ENCODE measurements at regions not wholly inside any gene's neighbourhood (a gene's known extent, or its start where the extent isn't known, plus 50 kb on each side); places are given as distances from the start of the nearest gene placed in this dataset.
"Not testable (repeated sequence)": the region's sequence is repeated elsewhere in the genome, so short reads cannot be mapped to it uniquely, and the experiment has no call there.

DNA sequence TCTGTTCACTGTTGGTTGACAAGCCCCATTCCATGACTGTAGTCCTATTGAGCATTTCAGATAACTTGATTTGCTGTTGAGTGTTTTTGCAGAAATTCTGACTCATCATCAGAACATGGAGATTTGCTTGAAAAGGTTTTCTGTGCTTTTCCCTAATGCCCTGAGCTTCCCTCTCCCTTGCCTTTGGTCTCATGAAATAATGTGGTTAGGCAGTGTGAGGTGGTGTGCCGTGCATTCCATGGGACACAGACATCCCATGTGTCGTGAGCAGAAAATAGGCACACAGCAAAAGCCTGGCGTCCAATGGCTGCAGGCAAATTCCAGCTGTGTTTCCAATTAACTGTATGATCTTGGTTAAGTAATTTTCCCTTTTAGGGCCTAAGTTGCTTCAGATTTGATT, 197.4 kb downstream of the DLEU7 start:
- DNase-seq (ENCODE audit: low spot score), result no peak

DNA sequence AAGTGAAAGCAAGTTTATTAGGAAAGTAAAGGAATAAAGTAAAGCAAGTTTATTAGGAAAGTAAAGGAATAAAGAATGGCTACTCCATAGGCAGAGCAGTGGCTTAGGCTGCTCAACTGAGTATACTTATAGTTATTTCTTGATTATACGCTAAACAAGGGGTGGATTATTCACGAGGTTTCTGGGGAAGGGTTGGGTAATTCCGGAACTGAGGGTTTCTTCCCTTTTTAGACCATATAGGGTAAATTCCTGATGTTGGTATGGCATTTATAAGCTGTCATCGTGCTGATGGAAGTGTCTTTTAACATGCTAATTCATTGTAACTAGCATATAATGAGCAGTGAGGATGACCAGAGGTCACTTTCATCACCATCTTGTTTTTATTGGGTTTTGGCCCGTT, 194.3 kb downstream of the DLEU7 start:
- no peak for DNase-seq (ENCODE audit: low spot score)

DNA sequence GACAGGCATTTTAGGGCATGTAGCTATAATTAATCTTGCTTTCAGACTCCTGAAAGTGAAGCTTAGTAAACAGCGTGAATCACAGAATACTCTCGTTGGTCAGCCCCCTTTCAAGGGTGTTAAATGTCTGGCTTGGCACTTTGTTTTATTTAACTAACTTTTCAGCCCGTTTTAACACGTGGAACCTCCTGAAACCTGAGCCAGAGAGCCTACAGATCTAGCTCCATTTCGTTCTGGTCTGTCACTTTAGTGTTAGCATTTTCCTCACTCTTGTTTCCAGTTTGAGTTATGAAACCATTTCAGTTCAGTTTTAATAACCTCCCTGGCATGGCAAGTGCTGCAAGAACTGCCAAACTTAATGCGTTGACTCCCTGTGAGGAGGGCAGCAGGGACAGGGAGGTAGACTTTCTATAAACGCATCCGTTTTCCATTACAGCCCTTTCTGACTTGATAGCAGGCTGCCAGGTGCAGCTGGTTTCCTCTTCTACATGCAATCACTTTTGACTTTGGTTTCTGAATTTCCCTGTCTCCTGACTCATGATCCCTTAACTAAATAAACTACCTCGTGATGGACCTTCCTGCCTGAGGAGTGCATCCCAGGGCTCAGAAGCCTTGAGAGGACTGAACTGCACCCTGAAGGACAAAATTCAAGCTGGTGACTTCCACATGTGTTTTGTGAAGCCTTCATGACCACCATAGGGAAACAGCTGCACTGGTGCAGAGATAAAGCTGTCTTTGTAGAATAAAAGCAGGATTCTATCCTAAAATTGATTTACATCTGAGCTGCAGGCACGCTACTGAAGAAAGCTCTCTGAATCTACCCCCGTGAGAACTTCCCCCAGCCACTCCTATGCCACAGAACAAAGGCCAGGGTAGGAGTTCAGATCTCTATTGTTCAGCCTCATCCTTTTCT, 192.6 kb downstream of the DLEU7 start:
- DNase-seq (ENCODE audit: low spot score), result peak; percentile 2

DNA sequence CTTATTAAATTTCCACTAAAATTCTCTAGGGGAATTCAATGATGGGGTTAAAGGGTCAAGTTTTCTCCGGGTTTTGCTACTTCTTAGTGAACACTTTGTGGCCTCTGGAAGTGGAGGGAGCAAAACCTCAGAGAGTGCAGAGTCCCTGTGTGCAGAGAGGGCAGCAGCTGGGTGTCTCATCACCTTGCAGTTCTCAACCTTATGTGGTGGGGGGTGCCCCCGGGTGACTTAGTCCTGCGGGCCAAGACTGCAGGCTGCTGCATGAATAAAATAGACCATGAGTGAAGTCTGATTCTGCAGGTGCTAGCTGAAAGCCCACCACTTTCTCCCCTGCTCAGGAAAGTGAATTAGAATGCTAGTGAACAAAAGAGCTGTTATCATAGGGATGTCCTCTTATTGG, 191.6 kb downstream of the DLEU7 start:
- no peak for DNase-seq (ENCODE audit: low spot score)

DNA sequence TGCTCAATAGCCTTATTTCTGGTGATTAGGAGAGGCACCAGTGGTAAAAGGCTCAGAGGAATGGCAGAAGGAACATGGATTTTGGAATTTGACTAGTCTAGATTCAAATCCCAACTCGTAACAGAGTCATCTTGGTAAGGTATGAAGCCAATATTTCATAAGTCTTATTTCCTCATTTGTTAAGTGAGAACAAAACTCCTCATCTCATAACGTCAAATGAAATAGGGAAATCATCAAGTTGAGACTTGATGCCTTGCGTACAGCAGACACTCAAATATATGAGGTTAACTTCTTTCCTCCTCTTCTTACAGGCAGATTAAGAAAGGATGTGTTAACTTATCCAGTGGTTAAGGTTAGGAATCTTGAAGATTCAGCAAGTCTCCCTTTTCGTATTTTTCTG, 189.2 kb downstream of the DLEU7 start:
- no peak for DNase-seq (ENCODE audit: low spot score)

DNA sequence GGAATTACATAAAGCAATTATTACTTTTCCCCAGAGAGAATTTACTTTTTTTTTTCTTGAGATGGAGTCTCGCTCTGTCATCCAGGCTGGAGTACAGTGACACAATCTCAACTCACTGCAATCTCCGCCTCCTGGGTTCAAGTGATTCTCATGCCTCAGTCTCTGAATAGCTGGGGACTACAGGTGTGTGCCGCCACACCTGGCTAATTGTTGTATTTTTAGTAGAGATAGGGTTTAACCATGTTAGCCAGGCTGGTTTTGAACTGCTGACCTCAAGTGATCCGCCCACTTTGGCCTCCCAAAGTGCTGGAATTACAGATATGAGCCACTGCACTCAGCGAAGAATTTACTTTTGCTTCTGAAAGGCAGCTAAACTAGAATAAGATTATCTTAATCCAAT, 181.6 kb downstream of the DLEU7 start:
- not testable (repeated sequence) for DNase-seq (ENCODE audit: low spot score)

DNA sequence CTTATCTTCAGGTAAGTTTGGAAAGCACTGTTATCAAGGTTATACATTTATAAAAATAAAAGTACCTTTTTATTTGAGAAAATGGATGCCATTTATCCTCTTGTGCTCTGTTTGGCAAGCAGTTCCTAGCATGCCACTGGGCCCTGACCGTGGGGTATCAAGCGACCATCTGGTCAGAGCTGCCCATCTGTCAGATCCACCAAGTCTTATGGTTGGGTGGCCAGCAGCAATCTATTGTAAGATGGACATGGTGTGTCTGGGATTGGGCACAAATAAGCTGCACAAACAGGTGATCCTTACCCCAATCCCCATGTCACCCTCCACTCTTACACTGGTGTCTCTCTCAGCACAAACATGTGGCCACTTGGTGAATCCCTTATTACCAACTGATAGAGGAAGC, 178.5 kb downstream of the DLEU7 start:
- no peak for DNase-seq (ENCODE audit: low spot score)

DNA sequence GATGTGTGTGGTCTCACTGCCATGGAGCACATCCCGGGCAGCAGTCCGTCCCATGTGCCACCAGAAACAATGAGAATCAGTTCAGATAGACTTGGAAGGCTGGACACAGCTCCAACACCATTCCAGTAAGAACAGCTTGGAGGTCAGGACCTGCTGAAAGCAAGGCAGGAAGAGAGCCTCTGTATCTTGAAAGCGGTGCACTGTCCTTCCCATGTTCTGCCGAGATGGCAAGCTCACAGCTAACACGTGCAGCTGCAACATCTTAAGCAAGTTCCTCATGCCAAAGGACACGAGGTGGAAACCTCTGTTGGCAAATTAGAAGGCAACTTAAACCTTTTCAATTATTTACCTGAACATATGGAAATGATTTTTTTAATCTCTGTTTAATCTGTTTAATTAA, 175.4 kb downstream of the DLEU7 start:
- DNase-seq (ENCODE audit: low spot score), result no peak

DNA sequence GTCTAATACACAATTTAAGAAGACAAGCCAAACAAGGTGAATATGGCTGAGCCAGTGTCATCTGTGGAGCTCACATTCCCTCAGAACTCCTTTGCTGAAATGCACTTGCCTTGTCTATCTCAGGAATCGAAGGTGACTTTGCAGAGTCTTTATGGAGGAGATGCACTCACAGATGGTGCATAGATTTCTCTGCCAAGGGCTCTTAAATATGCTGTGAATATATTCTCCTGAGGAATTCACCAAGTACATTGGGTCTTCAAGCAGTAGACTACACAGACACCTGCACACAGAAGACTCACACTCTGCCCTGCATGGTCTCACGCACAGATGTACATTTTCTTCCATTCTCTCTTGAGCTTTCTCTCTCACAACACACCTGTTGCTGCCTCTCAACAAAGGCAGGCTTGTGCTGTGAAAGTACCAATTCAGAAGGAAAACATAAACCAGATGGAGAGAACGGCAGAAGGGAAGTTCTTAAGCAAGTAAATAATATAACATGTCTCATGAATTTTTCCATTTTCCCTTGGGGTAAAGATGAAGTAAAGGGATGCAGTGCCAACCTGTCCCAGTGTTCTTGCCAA, 174.7 kb downstream of the DLEU7 start:
- no peak for DNase-seq (ENCODE audit: low spot score)

DNA sequence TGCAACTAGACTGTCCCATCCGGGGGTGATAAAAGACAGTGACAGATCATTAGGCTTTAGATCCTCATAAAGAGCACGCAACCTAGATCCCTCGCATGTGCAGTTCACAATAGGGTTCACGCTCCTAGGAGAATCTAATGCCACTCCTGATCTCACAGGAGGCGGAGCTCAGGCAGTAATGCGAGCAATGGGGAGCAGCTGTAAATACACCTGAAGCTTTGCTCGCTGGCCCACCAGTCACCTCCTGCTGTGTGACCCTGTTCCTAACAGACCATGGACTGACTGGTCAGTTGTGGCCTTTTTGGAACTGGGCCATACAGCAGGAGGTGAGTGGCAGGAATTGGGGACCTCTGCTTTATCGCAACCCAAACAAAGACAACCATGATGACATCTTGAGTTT, 173.2 kb downstream of the DLEU7 start:
- no peak for DNase-seq (ENCODE audit: low spot score)

DNA sequence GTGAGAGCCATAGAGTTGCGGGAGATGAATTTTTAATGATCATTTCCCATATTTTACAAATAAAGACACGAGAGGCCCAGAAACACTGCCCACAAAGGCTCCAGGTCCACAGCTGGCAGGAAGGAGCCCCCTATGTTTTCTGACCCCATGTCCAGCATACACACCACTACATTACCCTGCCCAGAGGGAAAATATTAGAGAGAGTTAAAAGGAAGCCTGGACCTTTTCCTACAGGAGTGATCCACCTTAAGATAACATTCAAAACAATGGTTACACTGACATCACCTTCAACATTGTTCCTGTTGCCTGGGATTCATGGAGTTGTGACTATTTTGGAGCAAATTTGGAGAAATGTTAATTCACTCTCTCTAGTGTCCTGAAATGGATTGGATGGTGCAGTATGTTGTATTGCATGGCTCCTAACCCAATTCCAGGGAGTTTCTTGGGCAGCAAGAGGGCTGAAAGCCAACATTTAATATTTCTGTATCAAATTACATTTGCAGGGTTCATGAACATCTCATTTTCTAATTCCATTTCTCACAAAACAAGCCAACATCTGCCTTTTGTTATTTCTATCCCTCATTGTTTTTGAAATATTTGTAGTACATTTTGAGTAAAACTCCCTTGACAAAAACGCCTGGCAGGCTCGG, 172.5 kb downstream of the DLEU7 start:
- DNase-seq (ENCODE audit: low spot score), result no peak

DNA sequence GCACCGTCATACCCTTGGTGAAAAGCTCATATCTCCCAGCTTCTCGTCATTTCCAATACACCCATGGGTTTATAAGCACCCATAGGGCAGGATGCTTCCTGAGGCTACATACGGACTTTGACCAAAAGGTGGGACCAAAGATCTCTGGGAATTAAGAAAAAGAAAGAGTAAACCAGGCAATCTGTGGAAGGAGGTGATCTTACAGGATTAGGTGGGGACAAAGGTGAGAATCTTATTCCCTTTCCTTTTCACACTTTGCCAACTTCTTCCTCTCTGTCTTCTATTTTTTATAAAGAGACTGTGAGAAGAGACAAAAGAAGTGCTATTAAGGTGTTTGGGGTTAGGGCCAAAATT, 172.0 kb downstream of the DLEU7 start:
- no peak for DNase-seq (ENCODE audit: low spot score)

DNA sequence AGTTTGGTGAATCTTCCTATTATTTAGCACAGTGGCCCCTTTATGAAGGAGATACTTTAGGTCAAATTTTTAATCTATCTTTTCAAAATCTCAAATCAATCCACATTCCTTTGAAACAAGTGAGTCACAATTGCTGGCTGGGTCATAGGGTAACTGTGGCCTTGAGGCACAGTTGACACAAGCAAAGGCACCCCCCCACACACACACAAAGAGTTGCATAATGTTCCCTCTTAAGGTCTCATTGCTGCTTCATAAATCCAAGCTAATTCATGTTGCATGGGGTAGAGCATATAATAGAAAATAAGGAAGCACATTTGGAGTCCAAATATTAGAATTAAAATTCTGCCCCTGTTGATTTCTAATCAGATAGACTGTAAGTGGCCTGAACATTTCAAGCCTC, 171.5 kb downstream of the DLEU7 start:
- DNase-seq (ENCODE audit: low spot score), result no peak

DNA sequence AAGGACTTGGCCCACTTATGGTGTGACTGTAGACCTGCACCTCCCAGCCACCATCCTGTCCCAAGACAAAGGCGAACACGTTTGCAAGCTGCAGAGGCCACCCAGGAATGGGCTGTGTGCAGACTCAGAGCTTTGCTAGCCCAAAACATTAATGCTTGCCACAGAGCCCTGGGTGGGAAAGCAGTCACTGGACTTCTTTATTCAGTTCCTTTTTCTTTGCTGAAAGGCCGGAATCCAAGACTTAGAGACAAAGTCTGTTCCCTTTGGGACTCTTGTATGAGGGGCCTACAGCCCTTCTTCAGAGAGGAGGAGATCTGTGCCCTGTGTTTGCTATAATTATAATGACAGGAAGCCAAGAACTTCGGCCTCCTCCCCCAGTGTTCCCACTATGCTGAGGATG, 167.8 kb downstream of the DLEU7 start:
- DNase-seq (ENCODE audit: low spot score), result no peak

DNA sequence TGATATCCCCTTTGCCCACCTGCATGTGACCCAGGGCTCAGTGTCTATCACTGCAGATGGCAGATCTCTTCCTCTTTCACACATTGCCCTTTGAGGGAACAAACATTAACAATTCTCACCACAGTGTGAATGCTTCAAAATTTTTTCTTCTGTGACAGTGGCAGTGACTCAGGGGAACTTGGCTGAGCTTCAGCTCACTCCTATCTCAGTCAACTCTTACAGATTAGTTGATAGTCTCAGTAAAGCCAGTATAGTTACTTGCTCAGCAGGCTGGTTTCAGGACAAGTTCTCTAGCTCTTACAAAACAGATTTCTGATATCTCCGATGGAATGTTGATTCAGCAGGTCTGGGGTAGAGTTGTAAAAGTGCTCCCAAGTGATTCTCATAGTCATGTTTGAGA, 166.9 kb downstream of the DLEU7 start:
- peak; percentile 33 for DNase-seq (ENCODE audit: low spot score)

DNA sequence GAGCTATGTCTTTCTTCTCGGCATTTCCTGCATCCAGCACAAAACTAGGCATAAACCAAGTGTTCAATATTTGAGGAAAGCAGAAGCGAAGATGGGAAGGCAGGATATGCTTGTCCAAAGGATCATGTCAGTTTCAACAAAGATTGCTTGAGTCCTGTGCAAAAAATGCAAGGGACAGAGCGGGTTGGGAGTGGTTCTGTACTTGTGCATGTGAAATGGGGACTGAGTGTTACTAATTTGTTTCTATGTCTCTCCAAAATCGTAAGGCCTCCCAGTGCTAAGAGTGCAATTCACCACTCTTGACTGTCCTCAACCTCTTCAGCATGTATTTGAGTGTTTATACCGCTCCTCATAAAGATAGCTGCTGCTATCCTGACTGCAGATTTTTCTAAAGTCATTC, 166.2 kb downstream of the DLEU7 start:
- no peak for DNase-seq (ENCODE audit: low spot score)

DNA sequence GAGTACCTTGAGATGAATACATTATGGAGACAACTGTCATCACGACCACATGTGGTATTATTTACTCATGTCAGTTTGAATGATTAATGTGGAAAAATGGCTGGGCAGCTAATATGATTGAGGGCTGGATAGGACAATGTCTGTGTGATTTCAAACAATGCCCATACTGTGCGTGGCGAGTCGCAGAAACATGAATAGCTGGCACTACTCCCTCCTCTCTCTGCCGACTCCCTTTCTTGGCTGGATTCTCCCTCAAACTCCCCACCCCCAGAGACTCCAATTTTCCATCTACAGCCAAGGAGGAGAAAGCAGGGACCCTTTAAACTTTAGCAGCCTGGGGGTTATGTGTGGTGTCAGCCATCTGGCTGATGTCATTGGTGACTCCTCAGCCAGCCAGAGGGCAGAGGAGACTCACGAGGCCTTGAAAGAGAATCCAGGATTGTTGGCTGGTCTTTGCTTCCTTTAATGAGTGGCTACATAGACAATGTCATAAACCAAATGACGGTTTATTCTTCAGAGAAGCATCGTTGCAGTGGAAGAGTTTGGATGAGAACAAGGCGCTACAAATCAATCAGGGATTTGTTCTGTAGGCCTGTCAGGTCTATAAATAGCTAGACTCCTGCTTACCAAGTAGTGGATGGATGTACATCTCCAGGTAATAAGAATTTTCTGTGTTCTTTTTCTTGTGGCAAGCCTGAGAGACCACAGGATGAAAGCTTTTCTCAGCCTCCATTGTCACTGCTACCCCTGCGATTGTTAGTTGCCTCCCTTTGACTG, 165.6 kb downstream of the DLEU7 start:
- peak; percentile 81 for DNase-seq (ENCODE audit: low spot score)

DNA sequence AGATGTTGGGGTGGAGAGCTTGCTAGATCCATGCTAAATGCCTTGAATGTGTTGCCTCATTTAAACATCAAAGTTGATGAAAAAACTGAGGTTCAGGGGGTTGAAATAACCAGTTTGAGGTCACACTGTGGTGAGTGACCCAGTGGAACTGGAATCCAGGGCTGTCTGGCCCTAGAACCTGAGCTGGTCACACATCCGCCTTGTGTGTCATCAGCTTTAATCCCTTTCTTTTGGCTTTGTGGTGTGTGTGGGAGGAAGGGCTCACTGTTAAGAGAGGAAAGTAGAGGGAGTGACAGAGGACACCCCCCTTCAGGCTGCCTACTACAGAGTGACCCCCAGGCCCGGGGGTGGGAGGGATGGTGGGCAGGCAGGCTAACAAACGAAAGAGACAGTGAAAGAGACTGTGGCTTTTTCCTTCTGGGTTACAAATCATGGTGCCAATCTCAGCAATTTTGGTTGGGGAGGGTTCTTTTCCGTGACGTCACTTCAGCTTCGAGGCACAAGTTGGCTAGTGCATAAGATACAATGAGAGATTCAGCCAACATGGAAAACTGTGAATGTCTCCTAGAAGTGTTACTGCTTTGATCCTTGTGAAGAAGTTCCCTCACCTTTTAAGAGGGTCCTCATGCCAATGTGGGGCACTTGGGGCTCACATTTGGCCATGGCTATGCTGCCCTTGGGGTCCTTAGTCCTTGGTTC, 164.9 kb downstream of the DLEU7 start:
- peak; percentile 99 for DNase-seq (ENCODE audit: low spot score)

DNA sequence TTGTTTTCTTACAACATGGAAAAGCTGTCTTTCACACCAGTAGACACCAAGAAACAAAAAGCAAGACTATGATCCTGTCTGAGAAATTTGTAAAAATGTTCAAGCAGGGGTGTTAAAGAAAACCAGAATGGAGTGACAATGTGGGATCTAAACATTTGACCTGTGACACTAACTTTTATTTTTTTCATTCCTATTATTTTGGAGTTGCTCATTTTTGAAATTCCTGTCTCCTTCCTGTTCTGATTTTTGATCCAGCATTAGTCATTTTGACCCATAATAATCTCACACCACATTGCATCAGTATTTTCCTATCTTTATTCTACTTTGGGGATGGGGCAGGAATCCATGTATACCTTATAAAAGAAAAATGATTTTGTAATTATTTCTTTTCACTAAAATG, 164.2 kb downstream of the DLEU7 start:
- DNase-seq (ENCODE audit: low spot score), result peak; percentile 42

DNA sequence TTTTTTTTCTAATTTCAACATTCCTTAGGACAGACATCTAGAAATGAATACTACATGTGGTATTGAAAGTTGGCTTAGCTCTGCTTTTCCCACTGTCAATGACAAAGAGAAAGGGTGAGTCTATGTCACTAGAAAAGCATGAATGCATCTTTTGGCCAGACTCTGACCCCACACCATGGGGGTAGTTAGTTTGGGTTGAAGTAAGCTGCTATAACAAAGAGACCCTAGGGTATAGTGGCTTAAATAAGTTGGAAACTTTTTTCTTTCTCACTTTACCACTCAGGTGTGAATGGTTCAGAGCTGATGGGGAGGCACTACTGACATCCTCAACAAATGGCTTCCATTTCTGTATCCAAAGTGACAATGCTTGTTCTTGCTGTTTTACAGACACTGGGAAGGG, 161.5 kb downstream of the DLEU7 start:
- DNase-seq (ENCODE audit: low spot score), result no peak

DNA sequence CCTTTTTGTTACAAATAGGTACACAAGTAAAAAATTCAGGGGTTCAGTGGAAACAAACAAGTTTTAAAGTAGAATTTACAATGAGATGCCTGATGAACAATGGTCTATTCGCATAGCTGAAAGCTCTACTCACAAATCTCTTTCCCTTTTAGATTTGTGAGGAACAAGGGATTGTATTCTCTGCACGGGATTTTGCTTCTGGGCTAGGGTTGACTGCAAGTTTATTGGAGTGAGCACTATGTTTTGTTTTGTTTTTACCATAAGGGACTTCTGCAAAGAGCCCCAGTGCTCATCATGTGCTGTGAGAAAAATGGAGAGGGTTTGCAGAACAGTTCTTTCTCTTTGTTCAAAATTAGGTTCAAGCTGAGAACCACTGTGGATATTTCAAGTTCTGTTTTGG, 160.5 kb downstream of the DLEU7 start:
- no peak for DNase-seq (ENCODE audit: low spot score)

DNA sequence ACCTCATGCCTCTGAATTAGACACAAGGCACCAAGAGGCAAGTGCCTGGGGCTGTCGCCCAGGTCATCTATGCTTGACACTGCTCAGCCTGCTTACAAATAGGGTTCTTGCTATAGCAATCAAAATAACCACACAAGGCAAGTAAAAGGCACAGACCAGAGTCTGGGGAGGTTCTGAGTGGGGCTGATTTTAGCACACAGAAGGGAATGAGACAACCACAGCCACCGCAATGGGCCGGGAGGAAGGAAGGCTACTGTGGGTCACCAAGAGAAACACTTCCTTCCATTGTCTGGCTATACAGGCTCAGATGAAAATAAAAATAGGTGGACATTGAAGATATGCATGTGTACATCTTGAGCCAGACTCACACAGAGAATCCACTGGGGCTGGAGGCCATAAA, 159.1 kb downstream of the DLEU7 start:
- DNase-seq (ENCODE audit: low spot score), result no peak
